ENCODE measurements at regions not wholly inside any gene's neighbourhood (a gene's known extent, or its start where the extent isn't known, plus 50 kb on each side); places are given as distances from the start of the nearest gene placed in this dataset.

GRCh38 chr1:164937291-164937690, 378.3 kb downstream of the PBX1 start:
- DNase-seq: no peak

GRCh38 chr1:164932580-164932979, 373.6 kb downstream of the PBX1 start:
- no peak for DNase-seq

- no peak for DNase-seq
These were observed 371.8 kb downstream of the PBX1 start for GRCh38 chr1:164930833-164931232.

- no peak for DNase-seq
These were observed 371.3 kb downstream of the PBX1 start for GRCh38 chr1:164930241-164930640.

- no peak for DNase-seq
These were observed 369.3 kb downstream of the PBX1 start for GRCh38 chr1:164928232-164928812.

GRCh38 chr1:164926107-164926506, 367.1 kb downstream of the PBX1 start:
- peak in 1 of 2 donors; percentile 7 for DNase-seq

- no peak for DNase-seq
These were observed 363.6 kb downstream of the PBX1 start for GRCh38 chr1:164922585-164922984.

- DNase-seq: no peak
These were observed 362.5 kb downstream of the PBX1 start for GRCh38 chr1:164921493-164921892.

- no peak for DNase-seq
These were observed 359.2 kb downstream of the PBX1 start for GRCh38 chr1:164918140-164918539.

GRCh38 chr1:164914208-164914607, 355.2 kb downstream of the PBX1 start:
- peak in 1 of 2 donors; percentile 63 for DNase-seq

- DNase-seq: no peak
These were observed 353.3 kb downstream of the PBX1 start for GRCh38 chr1:164912290-164912689.

- no peak for DNase-seq
These were observed 351.7 kb downstream of the PBX1 start for GRCh38 chr1:164910671-164911070.

GRCh38 chr1:164907666-164908065, 348.7 kb downstream of the PBX1 start:
- no peak for DNase-seq

- DNase-seq: no peak
These were observed 346.9 kb downstream of the PBX1 start for GRCh38 chr1:164905869-164906268.

- DNase-seq: no peak
These were observed 343.5 kb downstream of the PBX1 start for GRCh38 chr1:164902491-164902890.

All from hippocampal formation (tissue), 2 donors.